NK-92 treated with Interleukin-12 subunit alpha and Interleukin-12 subunit beta, amount 100 ng/mL, for 24 hours (cell line): ENCODE measurements at regions not wholly inside any gene's neighbourhood (a gene's known extent, or its start where the extent isn't known, plus 50 kb on each side); places are given as distances from the start of the nearest gene placed in this dataset.
"Not testable (repeated sequence)": the region's sequence is repeated elsewhere in the genome, so short reads cannot be mapped to it uniquely, and the experiment has no call there.

ENCODE experiments used
- DNase-seq: peaks from one replicate; lab custom pipeline; 2025; lab: John Stamatoyannopoulos, UW

- no peak for DNase-seq
Observed at GRCh38 chr3:25151903-25152295, 276.2 kb upstream of the RARB start.

GRCh38 chr3:25153136-25153535 is 274.9 kb upstream of the RARB start:
- no peak for DNase-seq

- DNase-seq = no peak
Observed at GRCh38 chr3:25153561-25153960, 274.5 kb upstream of the RARB start.

GRCh38 chr3:25155652-25156471 is 272.2 kb upstream of the RARB start:
- DNase-seq = no peak

- DNase-seq = no peak
Observed at GRCh38 chr3:25156626-25157025, 271.4 kb upstream of the RARB start.

- no peak for DNase-seq
Observed at GRCh38 chr3:25165306-25165705, 262.8 kb upstream of the RARB start.

- DNase-seq = no peak
Observed at GRCh38 chr3:25166016-25166415, 262.0 kb upstream of the RARB start.

GRCh38 chr3:25169151-25169550 is 258.9 kb upstream of the RARB start:
- no peak for DNase-seq

GRCh38 chr3:25170021-25170420 is 258.0 kb upstream of the RARB start:
- DNase-seq = no peak

- no peak for DNase-seq
Observed at GRCh38 chr3:25171118-25171807, 256.8 kb upstream of the RARB start.

GRCh38 chr3:25171897-25172296 is 256.2 kb upstream of the RARB start:
- DNase-seq = no peak

- no peak for DNase-seq
Observed at GRCh38 chr3:25173606-25174005, 254.5 kb upstream of the RARB start.

- no peak for DNase-seq
Observed at GRCh38 chr3:25174251-25174650, 253.8 kb upstream of the RARB start.

- DNase-seq = no peak
Observed at GRCh38 chr3:25177041-25177440, 251.0 kb upstream of the RARB start.

GRCh38 chr3:25178672-25179071 is 249.4 kb upstream of the RARB start:
- DNase-seq = no peak

GRCh38 chr3:25181096-25181495 is 247.0 kb upstream of the RARB start:
- DNase-seq = no peak

GRCh38 chr3:25182794-25183193 is 245.3 kb upstream of the RARB start:
- no peak for DNase-seq

- no peak for DNase-seq
Observed at GRCh38 chr3:25184641-25185250, 243.3 kb upstream of the RARB start.

- no peak for DNase-seq
Observed at GRCh38 chr3:25191673-25192072, 236.4 kb upstream of the RARB start.

- not testable (repeated sequence) for DNase-seq
Observed at GRCh38 chr3:25199567-25199966, 228.5 kb upstream of the RARB start.

- DNase-seq = no peak
Observed at GRCh38 chr3:25212736-25213135, 215.3 kb upstream of the RARB start.

GRCh38 chr3:25214034-25214433 is 214.0 kb upstream of the RARB start:
- no peak for DNase-seq

- DNase-seq = no peak
Observed at GRCh38 chr3:25218362-25218761, 209.7 kb upstream of the RARB start.
